PC-9 (cell line): ENCODE measurements at regions not wholly inside any gene's neighbourhood (a gene's known extent, or its start where the extent isn't known, plus 50 kb on each side); places are given as distances from the start of the nearest gene placed in this dataset.

ENCODE experiments used
- BruUV-seq: library from RNA; stranded (reverse); fragments of 400-500 nt; replicated peaks from 2 replicates; lab custom pipeline; 2021; lab: Mats Ljungman, UMichigan
- CTCF ChIA-PET: fragments of 300-600 bp; sonication (Branson Sonifier 250); formaldehyde crosslinking; loops from one replicate; lab custom pipeline; 2022; ENCODE audit warnings: antibody characterized with exemption; lab: Charles Lee
- POLR2A ChIA-PET: fragments of 300-600 bp; sonication (Branson Sonifier 250); formaldehyde crosslinking; loops from one replicate; lab custom pipeline; 2022; ENCODE audit warnings: antibody characterized with exemption; ENCODE audit not compliant: unreplicated experiment; lab: Charles Lee
- DNase-seq, 2 experiments: peaks; one replicate each; pipeline versions ENCODE4 v3.0.0 to v3.0.0-alpha.2; 2015 to 2022; ENCODE audit warnings: mixed read lengths in 1 of 2
- H2AFZ ChIP-seq: fragments of 200-600 bp; sonication (generic); 2 replicates; pipeline ENCODE4 v1.8.1; 2017; ENCODE audit warnings: antibody characterized with exemption
- H3F3A ChIP-seq: fragments of 200-600 bp; sonication (generic); 2 replicates; pipeline ENCODE4 v1.8.1; 2017; ENCODE audit warnings: antibody characterized with exemption, mild to moderate bottlenecking, low read depth; ENCODE audit not compliant: insufficient read depth
- H3K27ac ChIP-seq: fragments of 200-600 bp; sonication (generic); 2 replicates; pipeline ENCODE4 v1.6.1; 2016; ENCODE audit warnings: mixed run types
- H3K27me3 ChIP-seq: fragments of 200-600 bp; sonication (generic); 2 replicates; pipeline ENCODE4 v1.6.1; 2016; ENCODE audit warnings: low read depth, mixed run types; ENCODE audit not compliant: insufficient read depth
- H3K36me3 ChIP-seq: fragments of 200-600 bp; sonication (generic); 2 replicates; pipeline ENCODE4 v1.6.1; 2016; ENCODE audit warnings: low read depth, mixed run types
- H3K4me1 ChIP-seq: fragments of 200-600 bp; sonication (generic); replicated peaks from 2 replicates; pipeline ENCODE4 v1.6.1; 2016; ENCODE audit warnings: mixed run types; ENCODE audit not compliant: insufficient read depth
- H3K4me2 ChIP-seq: fragments of 200-600 bp; sonication (generic); 2 replicates; pipeline ENCODE4 v1.6.1; 2017; ENCODE audit warnings: mixed run types
- H3K4me3 ChIP-seq: fragments of 200-600 bp; sonication (generic); 2 replicates; pipeline ENCODE4 v1.6.1; 2016; ENCODE audit warnings: mixed run types
- H3K79me2 ChIP-seq: fragments of 200-600 bp; sonication (generic); 2 replicates; pipeline ENCODE4 v1.6.1; 2017; ENCODE audit warnings: low read depth, mixed run types
- H3K9me2 ChIP-seq: fragments of 200-600 bp; sonication (generic); 2 replicates; pipeline ENCODE4 v1.8.1; 2017; ENCODE audit warnings: mild to moderate bottlenecking; ENCODE audit not compliant: insufficient read depth
- H3K9me3 ChIP-seq: fragments of 200-600 bp; sonication (generic); 2 replicates; pipeline ENCODE4 v1.8.1; 2016; ENCODE audit warnings: low read depth; ENCODE audit not compliant: insufficient read depth
- H4K20me1 ChIP-seq: fragments of 200-600 bp; sonication (generic); 2 replicates; pipeline ENCODE4 v1.8.1; 2017; ENCODE audit not compliant: insufficient read depth
- EZH2 ChIP-seq: fragments of 200-600 bp; sonication (generic); IDR thresholded peaks from 2 replicates; pipeline ENCODE4 v1.8.0; 2017; ENCODE audit warnings: antibody characterized with exemption, low read depth
- intact Hi-C: fragments of 100-400 bp; cut with micrococcal nuclease; formaldehyde crosslinking; loops from one replicate; pipeline ENCODE4 v1.10.0; 2022; ENCODE audit not compliant: unreplicated experiment
- TF ChIP-seq, protein P1 (sequence below): fragments of 200-600 bp; sonication (generic); conservative IDR thresholded peaks from 2 replicates; pipeline ENCODE4 v1.6.1; 2017; ENCODE audit warnings: mixed run types, antibody characterized with exemption, mild to moderate bottlenecking, moderate library complexity

DNA sequence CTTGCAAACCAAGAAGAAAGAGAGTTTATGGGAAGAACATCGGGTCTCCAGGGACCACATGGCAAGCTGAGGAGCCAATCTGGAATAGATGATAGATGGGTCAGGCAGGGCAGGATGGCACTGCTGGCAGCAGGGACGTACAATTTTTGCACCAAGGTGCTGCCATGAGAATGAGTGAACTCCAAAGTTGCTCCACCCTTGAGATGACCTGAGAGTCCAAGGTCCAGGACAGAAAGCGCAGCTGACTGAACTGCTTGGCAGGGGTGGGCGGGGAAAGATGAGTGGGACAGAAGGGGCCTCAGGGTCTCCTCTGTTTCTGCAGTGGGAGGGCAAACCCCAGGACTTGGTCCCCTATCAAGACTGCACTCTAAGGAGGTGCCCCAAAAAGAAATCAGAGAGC lies 136.7 kb upstream of the GSC start:
- H3K36me3 ChIP-seq: no peaks in the 10 kb centered on the region
- peaks cover 31% of the 10 kb centered on the region for H3K27me3 ChIP-seq
- no peaks in the 10 kb centered on the region for H3K9me2 ChIP-seq
- no peaks in the 10 kb centered on the region for H3K4me1 ChIP-seq
- ChIA-PET CTCF (no interaction called here), POLR2A (no interaction called here)
- intact Hi-C loops: no loop called here
- no peaks in the 10 kb centered on the region for H4K20me1 ChIP-seq
- H3K27ac ChIP-seq: no peak overlapping the region
- no peaks in the 10 kb centered on the region for H3F3A ChIP-seq
- BruUV-seq: no TSS peak
- H3K79me2 ChIP-seq: no peaks in the 10 kb centered on the region
- no peak overlapping the region for H2AFZ ChIP-seq
- no peak for DNase-seq
- no peak overlapping the region for H3K4me2 ChIP-seq
- H3K9me3 ChIP-seq: no peaks in the 10 kb centered on the region
- TF ChIP-seq, protein P1, sequence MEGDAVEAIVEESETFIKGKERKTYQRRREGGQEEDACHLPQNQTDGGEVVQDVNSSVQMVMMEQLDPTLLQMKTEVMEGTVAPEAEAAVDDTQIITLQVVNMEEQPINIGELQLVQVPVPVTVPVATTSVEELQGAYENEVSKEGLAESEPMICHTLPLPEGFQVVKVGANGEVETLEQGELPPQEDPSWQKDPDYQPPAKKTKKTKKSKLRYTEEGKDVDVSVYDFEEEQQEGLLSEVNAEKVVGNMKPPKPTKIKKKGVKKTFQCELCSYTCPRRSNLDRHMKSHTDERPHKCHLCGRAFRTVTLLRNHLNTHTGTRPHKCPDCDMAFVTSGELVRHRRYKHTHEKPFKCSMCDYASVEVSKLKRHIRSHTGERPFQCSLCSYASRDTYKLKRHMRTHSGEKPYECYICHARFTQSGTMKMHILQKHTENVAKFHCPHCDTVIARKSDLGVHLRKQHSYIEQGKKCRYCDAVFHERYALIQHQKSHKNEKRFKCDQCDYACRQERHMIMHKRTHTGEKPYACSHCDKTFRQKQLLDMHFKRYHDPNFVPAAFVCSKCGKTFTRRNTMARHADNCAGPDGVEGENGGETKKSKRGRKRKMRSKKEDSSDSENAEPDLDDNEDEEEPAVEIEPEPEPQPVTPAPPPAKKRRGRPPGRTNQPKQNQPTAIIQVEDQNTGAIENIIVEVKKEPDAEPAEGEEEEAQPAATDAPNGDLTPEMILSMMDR: no peak
- no peak for TF ChIP-seq EZH2
- H3K4me3 ChIP-seq: no peak overlapping the region

DNA sequence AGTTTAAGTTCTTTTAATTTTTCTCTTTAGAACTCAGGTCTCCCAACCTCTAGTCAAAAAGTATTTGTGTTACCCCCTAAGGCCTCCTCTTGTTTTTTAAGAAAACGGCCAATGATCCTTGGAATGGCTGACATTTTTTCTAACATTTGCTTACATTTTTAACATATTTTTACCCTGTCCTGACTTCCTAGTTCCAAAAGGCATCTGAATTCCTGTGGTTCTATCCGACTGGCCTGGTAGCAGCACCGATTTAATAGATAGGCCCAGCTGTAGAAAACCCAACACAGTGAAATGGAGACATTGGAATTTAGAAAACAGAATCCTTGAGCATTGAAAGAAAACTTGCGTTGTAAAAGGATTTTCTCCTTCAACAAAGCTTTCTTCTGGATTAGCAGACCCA lies 134.7 kb upstream of the GSC start:
- BruUV-seq: no TSS peak
- DNase-seq: no peak
- H3K36me3 ChIP-seq: no peaks in the 10 kb centered on the region
- CTCF ChIA-PET: no interaction called here
- no peaks in the 10 kb centered on the region for H3K79me2 ChIP-seq
- H3K9me2 ChIP-seq: no peaks in the 10 kb centered on the region
- H3K9me3 ChIP-seq: no peaks in the 10 kb centered on the region
- peaks cover 21% of the 10 kb centered on the region for H3K27me3 ChIP-seq
- POLR2A ChIA-PET: no interaction called here
- H4K20me1 ChIP-seq: no peaks in the 10 kb centered on the region
- no peak overlapping the region for H3K27ac ChIP-seq
- H3K4me1 ChIP-seq: no peaks in the 10 kb centered on the region
- TF ChIP-seq EZH2: no peak
- TF ChIP-seq, protein P1: no peak
- no peaks in the 10 kb centered on the region for H3F3A ChIP-seq
- intact Hi-C loops: no loop called here
- no peak overlapping the region for H2AFZ ChIP-seq
- no peak overlapping the region for H3K4me3 ChIP-seq
- H3K4me2 ChIP-seq: no peak overlapping the region

DNA sequence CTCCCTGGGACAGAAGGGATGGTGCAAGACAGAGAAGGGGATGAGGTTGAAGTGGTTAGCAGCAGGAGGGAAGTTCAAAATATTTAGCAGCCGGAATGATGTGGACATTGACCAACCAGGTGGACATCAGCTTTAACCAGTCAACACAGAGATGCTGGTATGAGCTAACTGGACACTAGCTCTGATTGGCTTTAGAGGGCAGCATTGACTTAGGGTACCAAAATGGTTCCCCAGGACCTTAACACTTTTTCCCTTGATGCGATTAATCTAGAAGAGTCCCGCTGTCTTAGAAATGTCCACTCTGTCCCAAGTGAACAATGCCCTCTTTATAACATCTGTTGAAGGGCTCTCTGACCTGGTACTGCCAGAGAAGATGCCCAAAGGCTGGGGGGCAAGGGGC lies 134.0 kb upstream of the GSC start:
- no peak overlapping the region for H3K4me3 ChIP-seq
- H3K27me3 ChIP-seq: peaks cover 17% of the 10 kb centered on the region
- intact Hi-C loops: no loop called here
- H3K9me3 ChIP-seq: no peaks in the 10 kb centered on the region
- H3K4me2 ChIP-seq: no peak overlapping the region
- H3K79me2 ChIP-seq: no peaks in the 10 kb centered on the region
- no peak overlapping the region for H2AFZ ChIP-seq
- H3K9me2 ChIP-seq: no peaks in the 10 kb centered on the region
- no peak overlapping the region for H3K27ac ChIP-seq
- ChIA-PET POLR2A (no interaction called here), CTCF (no interaction called here)
- no TSS peak for BruUV-seq
- no peak for DNase-seq
- TF ChIP-seq EZH2: no peak
- TF ChIP-seq, protein P1: no peak
- H3K36me3 ChIP-seq: no peaks in the 10 kb centered on the region
- H3K4me1 ChIP-seq: no peaks in the 10 kb centered on the region
- H3F3A ChIP-seq: no peaks in the 10 kb centered on the region
- no peaks in the 10 kb centered on the region for H4K20me1 ChIP-seq
